ENCODE measurements at regions not wholly inside any gene's neighbourhood (a gene's known extent, or its start where the extent isn't known, plus 50 kb on each side); places are given as distances from the start of the nearest gene placed in this dataset.

DNA sequence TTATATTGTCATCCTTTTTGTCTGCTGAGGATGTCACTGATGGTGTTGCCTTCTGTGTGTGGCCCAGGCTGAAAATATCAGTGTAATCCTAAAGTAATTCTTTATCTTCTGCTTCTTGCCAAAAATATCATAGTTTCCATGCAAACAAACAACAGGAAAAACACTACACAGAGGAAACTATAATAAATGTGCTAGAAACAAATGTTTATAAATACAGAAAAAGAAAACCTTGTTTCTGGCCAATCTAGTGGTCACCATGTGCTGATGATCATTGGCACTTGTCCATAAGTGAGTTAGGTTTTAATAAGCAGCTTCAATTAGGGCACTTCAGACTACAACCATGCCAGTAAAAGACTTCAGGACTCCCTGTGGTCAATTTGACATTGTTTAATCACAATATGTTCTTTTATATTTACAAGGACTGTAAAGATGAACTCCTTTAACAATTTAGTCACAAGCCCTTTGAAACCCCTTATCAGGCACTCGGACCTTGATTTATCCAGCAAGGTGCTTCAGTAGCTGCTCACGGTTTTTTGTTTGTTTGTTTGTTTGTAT is 124.8 kb downstream of the TMTC3 start:
- Mint-ChIP-seq H3K4me1 (ENCODE audit: unreplicated experiment) (no peaks in the 10 kb centered on the region), H3K36me3 (no peaks in the 10 kb centered on the region), H3K9me3 (no peaks in the 10 kb centered on the region), H3K27me3 (no peaks in the 10 kb centered on the region), H3K4me3 (no peak overlapping the region), H3K27ac (no peak overlapping the region)
- TF ChIP-seq, protein P1, sequence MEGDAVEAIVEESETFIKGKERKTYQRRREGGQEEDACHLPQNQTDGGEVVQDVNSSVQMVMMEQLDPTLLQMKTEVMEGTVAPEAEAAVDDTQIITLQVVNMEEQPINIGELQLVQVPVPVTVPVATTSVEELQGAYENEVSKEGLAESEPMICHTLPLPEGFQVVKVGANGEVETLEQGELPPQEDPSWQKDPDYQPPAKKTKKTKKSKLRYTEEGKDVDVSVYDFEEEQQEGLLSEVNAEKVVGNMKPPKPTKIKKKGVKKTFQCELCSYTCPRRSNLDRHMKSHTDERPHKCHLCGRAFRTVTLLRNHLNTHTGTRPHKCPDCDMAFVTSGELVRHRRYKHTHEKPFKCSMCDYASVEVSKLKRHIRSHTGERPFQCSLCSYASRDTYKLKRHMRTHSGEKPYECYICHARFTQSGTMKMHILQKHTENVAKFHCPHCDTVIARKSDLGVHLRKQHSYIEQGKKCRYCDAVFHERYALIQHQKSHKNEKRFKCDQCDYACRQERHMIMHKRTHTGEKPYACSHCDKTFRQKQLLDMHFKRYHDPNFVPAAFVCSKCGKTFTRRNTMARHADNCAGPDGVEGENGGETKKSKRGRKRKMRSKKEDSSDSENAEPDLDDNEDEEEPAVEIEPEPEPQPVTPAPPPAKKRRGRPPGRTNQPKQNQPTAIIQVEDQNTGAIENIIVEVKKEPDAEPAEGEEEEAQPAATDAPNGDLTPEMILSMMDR (conservative IDR thresholded peaks at IDR 0.05): no peak
- no peak for DNase-seq (ENCODE audit: extremely low spot score, unreplicated experiment)

GRCh38 chr12:88267630-88268029 is 125.5 kb downstream of the TMTC3 start:
- DNase-seq (ENCODE audit: extremely low spot score, unreplicated experiment): no peak
- TF ChIP-seq, protein P1 (conservative IDR thresholded peaks at IDR 0.05): no peak
- Mint-ChIP-seq H3K36me3 (no peaks in the 10 kb centered on the region), H3K9me3 (no peaks in the 10 kb centered on the region), H3K4me1 (ENCODE audit: unreplicated experiment) (no peaks in the 10 kb centered on the region), H3K4me3 (no peak overlapping the region), H3K27ac (no peak overlapping the region), H3K27me3 (no peaks in the 10 kb centered on the region)

GRCh38 chr12:88272456-88272855 is 130.3 kb downstream of the TMTC3 start:
- H3K9me3 Mint-ChIP-seq: no peaks in the 10 kb centered on the region
- TF ChIP-seq, protein P1 (conservative IDR thresholded peaks at IDR 0.05): no peak
- H3K27me3 Mint-ChIP-seq: no peaks in the 10 kb centered on the region
- no peak overlapping the region for H3K27ac Mint-ChIP-seq
- H3K4me1 Mint-ChIP-seq (ENCODE audit: unreplicated experiment): no peaks in the 10 kb centered on the region
- no peak overlapping the region for H3K4me3 Mint-ChIP-seq
- DNase-seq (ENCODE audit: extremely low spot score, unreplicated experiment): no peak
- no peaks in the 10 kb centered on the region for H3K36me3 Mint-ChIP-seq

GRCh38 chr12:88273450-88273849 is 131.3 kb downstream of the TMTC3 start:
- H3K9me3 Mint-ChIP-seq: no peaks in the 10 kb centered on the region
- DNase-seq (ENCODE audit: extremely low spot score, unreplicated experiment): no peak
- H3K27me3 Mint-ChIP-seq: no peaks in the 10 kb centered on the region
- no peak overlapping the region for H3K27ac Mint-ChIP-seq
- H3K4me3 Mint-ChIP-seq: no peak overlapping the region
- TF ChIP-seq, protein P1 (conservative IDR thresholded peaks at IDR 0.05): no peak
- H3K4me1 Mint-ChIP-seq (ENCODE audit: unreplicated experiment): no peaks in the 10 kb centered on the region
- no peaks in the 10 kb centered on the region for H3K36me3 Mint-ChIP-seq

DNA sequence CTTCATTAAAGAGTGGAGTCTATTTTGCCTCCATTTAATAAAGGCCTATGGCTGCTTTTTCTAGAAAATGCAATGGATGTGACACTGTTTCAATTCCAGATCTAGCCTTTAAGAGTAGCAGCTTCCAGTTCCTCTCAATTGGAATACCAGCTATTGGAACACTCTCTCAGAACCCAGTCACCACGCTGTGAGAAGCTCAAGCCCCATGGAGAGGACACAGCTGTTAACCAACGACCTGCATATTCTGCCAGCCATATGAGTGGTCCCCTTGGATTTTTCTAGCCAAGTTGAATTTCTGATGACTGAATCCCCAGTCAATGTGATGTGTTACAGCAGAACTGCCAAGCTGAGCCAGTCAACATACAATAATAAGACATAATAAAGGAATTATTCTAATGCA is 131.8 kb downstream of the TMTC3 start:
- Mint-ChIP-seq H3K27me3 (no peaks in the 10 kb centered on the region), H3K9me3 (no peaks in the 10 kb centered on the region), H3K36me3 (no peaks in the 10 kb centered on the region), H3K27ac (no peak overlapping the region), H3K4me3 (no peak overlapping the region), H3K4me1 (ENCODE audit: unreplicated experiment) (no peaks in the 10 kb centered on the region)
- TF ChIP-seq, protein P1 (conservative IDR thresholded peaks at IDR 0.05): no peak
- DNase-seq (ENCODE audit: extremely low spot score, unreplicated experiment): no peak
